H1 (cell line): ENCODE measurements at regions not wholly inside any gene's neighbourhood (a gene's known extent, or its start where the extent isn't known, plus 50 kb on each side); places are given as distances from the start of the nearest gene placed in this dataset. TPM values are rescaled to one million over a fixed set of nuclear protein-coding genes. Genes with fewer than 3 reads are reported as not detected.

Experiments
- KDM5A ChIP-seq: fragments of 200-600 bp; IDR thresholded peaks from 2 replicates; pipeline ENCODE4 v1.7.1; 2012; ENCODE audit warnings: mild to moderate bottlenecking, low read length, inconsistent platforms, mixed read lengths
- small RNA-seq: library from polyadenylated mRNA; stranded (forward); fragments of <200 nt; extraction: miRNeasy Mini kit (QIAGEN cat#:217004); gene quantifications from one replicate; pipeline ENCODE3, GENCODE V24; 2013; ENCODE audit not compliant: insufficient read depth

GRCh38 chr12:88630561-88630960 lies 50.3 kb upstream of the KITLG start (continued):
- no peak for TF ChIP-seq KDM5A

Small RNA genes lying in the stretch of these regions (small RNA-seq; reads per million reads assigned to genes)
- not detected for gene RNU7-120P
